HG02938 (cell line): ENCODE measurements at regions not wholly inside any gene's neighbourhood (a gene's known extent, or its start where the extent isn't known, plus 50 kb on each side); places are given as distances from the start of the nearest gene placed in this dataset.
A peak's percentile ranks its signal among the peaks of the same experiment; 100 is the strongest.
"Not testable (repeated sequence)": the region's sequence is repeated elsewhere in the genome, so short reads cannot be mapped to it uniquely, and the experiment has no call there.

Source experiments
- ATAC-seq: cut with Tn5 transposase; IDR thresholded peaks from one replicate; pipeline ENCODE4 v1.9.1; 2021; ENCODE audit warnings: mild to moderate bottlenecking, moderate library complexity; ENCODE audit not compliant: unreplicated experiment

DNA sequence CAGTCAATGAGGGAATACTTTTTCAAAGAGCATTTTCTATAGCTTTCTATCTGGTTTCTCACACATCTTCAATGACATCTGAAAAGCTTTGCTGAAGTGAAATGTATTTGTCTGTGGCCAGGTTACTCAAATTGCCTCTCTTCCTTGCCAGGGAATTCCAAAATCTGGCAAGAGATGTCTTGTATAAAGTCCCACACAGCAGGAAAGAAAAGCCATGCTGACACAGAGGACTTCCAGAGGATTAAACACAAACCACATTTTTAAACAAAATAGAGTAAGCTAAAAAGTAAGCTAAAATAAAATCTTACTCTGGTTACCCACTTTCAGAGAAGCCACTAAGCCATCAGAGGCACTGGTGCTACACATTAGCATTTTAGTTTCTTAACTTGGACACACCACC lies 93.1 kb upstream of the BCAR3 start:
- no peak for ATAC-seq

DNA sequence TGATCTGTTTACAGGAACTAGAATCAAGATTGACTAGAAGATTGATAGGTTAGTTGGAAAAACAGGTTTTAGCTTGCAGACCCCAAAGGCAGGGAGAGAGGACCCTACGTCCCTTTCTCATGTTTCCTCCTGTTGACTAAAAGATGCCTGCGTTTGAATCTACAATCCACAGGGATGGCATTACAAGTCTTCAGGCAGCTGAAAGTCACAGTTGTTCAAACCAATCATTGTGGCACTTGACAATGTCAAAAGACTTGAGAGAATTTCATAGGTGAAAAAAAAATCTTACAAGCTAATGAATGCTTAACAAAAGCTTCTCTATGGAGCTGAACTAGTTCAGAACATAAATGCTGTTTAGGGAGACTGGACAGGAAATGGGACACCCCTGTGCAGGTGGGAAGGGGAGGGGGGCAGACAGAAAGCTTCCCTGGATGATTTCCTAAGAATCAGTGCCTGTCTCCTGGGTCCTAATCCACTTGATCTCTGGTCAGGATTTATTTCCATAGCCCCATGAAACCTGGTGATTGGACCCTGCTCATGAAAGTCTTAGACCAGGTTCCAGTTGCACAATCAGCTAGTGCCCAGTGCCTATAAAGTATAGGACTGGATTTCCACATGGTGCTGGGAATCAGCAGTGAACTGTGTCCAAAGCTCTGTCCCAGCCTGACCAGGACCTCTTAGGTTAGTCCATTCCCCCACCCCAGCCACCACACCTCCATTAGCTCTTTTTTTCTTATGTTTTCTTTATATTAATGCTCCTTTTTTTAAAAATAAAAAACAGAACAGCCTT lies 91.6 kb upstream of the BCAR3 start:
- no peak for ATAC-seq

DNA sequence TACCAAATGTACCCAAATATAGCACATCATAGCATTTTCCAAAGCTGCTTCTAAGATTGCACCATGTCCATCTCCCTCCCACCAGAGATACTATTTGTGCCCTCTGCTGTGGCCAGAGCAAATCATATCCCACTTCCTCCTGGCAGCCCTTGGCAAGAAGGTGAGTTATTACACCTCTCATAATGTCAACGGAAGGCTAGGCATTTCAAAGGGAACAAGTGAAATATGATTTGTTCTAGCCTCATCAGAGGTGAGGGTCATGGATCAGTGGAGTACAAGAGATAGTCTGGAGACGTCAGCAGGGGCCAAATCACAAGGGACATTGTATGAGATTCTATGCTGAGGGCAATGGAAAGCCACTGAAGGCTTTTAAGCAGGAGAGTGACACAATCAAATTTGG lies 90.2 kb upstream of the BCAR3 start:
- no peak for ATAC-seq

DNA sequence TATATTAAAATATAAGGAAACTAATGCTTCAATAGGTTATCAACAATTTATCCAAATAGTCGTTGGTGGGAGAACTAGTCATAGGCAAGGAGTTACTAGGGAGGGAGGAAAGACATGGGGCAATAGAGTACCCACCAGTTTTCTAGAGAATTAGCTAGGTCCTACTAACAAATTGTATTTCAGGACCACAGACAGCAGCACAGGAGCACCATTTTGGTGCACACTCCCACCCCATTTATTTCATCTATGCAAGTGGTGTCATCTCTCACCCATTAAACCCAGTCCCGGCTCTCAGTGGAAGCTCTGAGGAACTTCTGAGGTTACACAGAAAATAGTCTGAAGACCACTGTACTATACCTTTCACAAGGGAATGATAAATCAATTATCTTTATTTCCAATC lies 89.0 kb upstream of the BCAR3 start:
- ATAC-seq: no peak

DNA sequence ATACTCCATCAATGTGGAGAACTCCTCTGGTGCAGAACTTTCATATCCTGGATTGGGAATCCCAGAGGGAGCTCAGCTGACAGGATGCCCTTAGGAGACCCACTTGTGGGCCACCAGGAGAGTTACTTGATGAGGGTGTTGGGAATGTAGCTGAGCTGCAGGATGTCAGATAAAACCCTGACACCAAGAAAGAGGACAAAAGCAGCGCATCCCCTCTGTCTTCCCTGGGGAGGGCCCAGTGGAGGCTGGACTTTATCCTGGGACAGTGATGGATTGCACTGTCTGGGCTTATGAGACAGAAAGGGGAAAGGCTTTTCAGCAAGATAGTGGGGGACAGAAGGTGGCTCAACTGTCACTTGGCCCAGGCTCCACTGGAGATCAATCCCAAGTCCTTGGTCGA lies 88.1 kb upstream of the BCAR3 start:
- ATAC-seq: no peak

DNA sequence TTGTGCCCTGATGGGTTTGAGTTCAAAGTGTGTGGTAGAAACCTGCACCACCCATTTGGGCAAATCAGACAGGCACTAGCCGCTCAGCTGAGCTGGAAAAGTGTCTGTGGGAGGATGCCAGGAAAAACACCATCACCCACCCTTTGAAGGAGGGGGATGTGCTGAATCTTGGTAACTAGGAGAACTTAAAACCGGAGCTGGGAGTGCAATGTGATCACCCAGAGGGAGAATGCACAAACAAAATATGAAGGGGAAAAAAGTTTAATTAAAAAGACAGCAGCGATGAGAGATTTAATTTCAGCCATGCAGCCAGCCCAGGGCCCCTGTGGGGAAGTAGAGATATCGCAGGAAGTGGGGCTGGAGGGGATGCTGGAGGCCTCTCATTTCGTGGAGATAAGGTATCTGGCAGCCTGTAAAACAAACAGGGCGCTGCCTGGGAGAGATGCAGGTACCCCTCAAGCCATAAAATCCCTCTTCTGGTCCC lies 86.8 kb upstream of the BCAR3 start:
- no peak for ATAC-seq

DNA sequence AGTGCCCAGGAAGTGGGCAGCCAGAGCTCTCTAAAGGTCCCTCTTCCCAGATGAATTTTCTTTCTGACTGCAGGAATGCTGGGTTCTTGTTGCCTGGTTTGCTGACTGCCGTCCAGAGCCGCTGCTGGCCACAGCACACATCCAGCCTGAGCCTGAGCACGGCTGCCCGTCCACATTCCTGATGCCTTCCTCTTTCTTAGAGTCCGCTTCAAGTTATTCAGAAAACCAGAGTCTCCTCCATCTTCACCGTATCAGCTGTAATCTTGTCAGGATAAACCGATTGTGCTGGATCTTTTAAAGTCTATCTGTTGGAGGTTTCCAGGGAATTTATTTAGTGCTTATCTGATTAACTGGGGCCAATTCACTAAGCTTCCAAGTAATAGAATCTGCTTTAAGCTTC lies 84.8 kb upstream of the BCAR3 start:
- no peak for ATAC-seq

DNA sequence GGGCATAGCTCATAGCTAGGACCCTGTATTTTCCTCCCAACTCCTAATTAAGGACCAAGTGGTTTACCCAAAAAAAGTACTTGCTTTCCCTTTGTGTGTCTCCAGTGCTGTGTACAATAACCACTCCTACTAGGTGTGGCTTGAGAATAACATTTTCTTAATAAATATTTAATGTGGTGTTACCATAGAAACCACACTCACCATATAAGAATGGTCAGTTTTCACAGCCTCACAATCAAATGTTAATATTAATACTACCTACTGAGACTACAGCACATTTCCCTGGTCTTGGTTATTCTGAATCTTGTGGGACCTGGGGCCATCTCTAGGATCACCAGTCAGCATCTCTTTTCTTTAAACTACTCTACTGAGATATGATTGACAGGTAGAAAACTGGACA lies 83.5 kb upstream of the BCAR3 start:
- ATAC-seq: no peak

DNA sequence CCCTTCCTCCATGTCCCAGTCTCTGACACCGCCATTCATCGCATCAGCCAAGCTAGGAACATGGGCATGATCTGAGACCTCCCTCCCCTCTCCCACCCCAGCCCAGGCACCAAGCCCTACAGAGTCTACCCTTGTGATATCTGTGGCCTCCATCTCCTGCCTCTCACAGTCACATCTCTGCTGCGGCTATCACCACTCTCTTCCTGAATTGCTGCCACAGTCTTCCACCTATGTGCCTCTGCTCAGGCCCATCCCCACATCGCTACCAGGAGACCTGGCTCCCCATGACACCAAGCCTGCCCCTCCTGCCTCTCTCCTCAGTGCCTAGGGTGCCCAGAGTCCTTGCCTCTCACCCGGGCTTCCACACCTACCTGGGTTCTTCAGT lies 82.7 kb upstream of the BCAR3 start:
- no peak for ATAC-seq

DNA sequence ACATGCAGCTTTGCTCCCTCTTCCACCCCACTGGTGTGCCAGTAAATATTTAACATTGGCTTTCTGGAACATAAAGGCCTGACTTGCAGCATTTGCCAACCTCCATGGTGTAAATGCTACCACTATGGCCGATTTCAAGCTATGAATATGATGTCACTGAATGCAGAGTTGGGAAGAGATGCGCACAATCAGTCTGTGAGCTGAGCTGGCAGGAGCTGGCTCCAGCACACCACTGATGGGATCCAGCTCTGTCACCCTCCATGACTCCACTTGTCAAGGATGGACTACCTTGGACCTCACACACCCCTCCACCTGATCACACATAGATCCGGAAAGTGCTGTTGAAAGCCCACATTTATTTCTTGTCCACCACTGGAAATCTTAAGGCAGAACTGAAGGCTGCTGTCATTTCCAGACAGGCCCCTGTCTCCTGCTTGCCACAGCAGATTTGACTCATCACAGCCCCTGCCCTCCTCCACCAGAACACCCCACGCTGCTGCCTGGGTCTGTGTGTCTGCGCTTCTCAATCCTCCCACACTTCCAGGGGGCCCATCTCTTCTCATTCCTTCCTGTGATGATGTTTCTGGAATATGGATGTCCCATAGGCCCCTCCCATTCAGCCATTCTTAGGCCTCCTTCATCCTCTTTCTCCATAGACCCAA lies 82.2 kb upstream of the BCAR3 start:
- ATAC-seq: no peak

DNA sequence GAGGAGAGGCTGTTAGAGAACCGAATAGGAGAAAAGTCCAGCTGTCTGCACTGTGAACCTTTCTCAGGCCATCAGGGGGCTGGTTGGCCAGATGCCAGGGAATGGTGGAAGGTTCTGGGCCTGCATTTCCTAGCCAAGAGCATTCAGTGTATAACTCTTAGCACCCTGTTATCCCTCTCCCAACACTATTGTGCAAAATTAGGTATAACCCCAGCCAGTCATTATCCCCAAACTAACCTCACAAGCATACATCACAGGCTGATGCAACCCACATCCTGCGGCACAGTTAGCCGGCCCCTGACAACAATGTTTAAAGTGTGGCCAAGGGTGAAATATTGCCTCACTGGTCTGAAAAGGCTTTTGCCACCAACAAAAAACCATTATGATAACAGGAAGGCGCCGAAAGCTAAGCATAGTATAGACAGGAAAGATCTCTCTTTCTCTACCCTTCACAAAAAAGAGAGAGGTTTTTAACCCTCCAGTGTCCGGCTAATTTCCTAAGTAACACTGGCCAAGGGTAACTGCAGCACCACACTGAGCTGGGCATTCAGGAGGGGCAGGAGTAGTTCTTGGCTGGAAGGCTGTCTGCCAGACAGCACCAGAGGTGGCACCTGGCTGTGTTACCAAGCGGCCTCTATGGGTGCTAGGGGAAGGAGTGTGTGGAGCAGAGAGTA lies 77.3 kb upstream of the BCAR3 start:
- no peak for ATAC-seq

DNA sequence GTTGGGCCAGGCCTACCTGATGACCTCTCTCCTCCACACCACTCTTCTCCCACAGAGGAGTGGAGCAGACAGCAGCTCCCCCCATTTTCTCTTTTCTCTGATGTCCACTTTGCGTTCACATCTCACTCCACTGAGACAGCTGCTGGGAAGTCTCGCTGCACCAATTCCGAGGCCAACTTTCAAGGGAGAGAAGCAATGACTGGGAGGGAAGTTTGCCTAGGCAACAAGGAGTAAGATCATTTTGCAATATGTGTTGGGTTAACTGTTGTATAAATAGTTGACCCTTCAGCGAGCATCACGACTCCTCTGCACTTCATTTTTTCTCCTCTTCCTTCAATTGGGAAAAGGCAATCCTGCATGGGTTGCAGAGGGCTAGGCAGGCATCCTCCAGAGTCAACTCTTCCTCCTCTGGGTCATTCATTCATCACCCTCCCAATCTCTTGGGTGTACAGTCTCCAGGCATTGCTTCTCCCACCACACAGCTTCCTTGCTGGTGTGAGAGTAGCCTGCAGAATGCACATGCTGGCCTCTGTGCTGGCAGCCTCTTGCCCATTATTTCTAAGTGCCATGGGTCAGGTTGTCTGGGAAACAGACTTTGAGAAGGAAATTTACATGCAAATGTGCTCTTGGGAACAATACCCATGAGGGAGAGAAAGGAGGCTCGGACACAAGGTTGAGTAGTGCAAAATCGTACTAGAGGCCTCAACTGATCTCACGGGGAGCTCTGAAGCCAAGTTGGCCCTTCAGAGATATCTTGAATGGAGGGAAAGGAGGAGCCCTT lies 75.8 kb upstream of the BCAR3 start:
- ATAC-seq: no peak

DNA sequence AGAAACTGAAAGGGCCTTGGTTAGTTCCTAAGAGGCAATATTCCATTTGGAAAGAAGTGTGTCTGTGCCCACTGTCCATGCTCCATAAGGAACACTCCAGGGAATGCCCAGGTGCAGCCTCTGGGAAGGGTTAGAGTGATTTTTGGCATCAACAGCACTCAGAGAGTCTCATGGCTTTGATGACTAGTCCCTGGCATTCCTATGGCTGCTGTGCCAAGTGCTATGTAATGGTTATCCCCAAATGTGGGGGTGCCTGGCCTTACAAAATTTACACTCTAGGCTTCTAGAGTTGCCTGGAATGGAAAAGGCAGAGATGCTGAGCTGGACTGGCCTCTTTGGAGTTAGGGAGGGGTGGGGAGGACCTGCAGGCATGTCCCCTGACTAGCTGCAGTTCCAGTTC lies 75.0 kb upstream of the BCAR3 start:
- ATAC-seq: no peak

DNA sequence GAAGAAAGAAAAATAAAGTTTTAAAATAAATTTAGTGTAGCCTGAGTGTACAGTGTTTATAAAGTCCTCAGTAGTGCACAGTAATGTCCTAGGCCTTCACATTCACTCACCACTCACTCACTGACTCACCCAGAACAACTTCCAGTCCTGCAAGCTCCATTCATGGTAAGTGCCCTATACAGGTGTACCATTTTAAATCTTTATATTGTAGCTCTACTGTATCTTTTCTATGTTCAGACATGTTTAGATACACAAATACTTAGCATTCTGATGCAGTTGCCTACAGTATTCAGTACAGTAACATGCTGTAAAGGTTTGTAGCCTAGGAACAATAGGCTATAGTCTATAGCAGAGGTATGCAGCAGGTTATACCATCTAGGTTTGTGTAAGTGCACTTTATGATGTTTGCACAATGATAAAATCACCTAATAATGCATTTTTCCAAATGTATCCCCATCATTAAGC lies 73.6 kb upstream of the BCAR3 start:
- not testable (repeated sequence) for ATAC-seq

DNA sequence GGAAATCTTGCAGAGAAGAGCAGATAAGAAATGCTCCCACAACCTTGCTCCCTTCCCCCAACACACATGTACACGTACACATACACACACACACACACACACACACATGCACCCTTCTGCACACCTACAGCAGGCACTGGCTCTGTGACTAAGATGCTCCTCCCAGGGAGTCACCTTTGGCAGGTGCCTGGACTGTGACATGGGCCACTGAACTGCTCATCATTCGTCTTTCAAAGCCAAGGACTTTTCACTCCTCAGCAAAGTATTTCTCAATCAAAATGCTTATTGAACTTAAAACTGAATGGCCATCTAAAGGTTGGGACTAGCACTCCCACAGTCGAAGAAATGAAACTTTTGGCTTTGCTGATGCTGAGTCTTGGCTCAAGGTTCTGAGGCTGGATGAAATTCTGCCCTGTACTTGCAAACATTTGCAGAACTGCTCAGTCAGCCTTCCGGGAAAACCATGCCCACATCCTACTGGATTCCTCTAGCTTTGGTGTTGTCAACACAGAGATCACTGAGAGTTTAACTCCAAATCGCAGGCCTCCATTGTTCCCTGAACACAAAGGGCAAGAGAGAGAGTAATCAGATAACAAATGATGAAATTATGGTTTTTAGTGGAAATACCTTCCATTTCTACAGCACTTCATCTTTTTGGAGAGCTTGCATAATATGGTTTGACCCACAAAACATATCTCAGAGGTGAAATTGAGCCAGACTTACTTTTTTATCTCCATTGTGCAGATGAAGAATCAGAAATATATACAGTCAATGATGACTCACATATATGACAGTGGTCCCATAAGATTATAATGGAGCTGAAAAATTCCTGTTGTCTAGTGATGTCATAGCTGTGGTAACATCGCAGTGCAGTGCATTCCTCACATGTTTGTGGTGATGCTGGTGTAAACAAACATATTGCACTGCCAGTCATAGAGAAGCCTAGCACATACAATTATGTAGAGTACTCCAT lies 72.4 kb upstream of the BCAR3 start:
- ATAC-seq: no peak

DNA sequence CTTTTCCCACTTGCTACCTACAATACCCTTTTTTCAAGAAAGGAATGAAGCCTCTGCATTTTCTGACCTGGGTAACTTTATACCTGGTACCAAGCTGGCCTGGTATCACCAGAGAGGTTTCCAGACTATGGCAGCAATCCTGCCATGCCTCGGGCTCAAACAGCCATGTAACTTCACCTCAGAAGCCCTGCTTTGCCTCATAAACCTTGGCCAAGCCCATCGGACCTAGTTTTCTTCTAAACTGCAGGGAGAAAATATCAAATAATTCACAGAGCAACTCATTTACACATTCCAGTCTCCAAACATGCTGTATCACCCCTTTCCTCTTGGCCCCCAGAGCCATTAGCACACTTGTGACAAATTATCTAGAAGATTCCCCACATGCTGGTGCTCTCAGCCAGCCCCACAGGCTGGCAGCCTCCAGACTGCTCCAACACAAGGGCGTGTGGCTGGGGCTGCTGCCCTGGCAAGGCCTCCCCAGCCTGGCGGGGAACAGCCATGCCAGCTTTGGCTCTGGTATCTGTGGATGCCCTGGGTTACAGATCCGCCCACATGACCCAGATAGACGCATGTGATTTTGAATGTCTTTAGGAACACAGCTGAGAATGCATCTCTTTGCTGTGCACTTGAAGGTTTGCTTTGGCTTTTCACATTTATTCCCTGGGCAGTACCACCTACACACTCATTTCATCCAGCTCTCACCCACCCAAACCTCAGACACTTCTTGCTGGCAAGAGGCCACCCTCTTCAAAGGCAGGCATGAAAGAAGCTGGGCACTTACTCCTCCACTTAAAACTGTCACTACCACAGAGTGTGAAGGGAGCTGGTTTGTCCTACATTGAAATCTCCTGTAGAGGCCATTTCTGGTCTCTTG lies 70.0 kb upstream of the BCAR3 start:
- no peak for ATAC-seq

DNA sequence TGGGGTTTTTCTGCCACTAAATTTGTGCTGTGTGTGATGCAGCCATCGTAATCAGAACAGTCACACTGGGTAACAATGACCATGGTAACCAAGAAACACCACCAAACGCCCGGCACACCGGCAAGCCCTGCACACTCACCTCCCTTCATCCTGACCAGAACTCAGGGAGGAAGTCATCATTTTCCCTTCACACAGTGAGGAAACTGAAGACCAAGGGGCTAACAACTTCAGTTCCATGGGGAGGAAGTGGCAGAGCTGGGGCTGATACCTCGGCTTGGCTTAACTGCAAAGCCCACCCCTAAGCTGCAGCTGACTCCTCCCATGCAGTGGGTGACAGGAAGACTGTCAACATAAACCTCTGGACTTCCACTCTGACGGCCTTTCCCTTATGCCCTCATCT lies 69.3 kb upstream of the BCAR3 start:
- peak; percentile 53 for ATAC-seq

DNA sequence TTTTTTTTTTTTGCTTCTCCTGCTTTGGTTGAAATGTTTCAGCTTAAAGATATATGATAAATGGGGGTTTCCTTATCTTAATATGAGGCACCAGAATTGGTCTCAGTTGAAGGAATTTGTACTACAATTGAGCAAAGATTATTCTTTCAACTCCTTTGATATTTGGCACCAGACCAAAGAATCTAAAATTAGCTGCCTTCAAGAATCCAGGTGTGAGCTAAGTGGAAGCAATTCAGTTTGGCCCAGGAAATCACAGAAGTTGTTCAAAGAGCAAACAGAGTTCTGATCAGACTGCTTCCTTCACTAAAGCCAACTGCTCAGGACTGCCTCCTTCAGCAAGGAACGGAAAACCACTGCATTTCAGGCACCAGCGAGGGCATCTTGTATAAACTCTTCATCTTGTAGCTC lies 68.3 kb upstream of the BCAR3 start:
- ATAC-seq: no peak

DNA sequence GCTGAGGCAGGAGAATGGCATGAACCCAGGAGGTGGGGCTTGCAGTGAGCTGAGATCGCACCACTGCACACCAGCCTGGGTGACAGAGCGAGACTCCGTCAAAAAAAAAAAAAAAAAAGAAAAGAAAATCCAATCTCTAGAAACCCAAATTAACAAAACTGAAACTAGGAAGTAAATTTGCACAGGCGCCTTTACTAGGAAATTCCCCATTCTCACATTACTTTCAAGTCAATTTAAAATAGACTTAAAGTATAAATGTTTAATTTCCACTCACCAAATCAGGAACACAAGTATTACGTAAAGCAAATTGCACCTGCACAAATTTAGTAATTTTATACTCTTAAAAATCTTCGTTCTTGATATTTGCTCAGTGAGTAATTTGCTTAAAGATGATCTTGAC lies 67.8 kb upstream of the BCAR3 start:
- ATAC-seq: no peak
